ENCODE measurements at regions not wholly inside any gene's neighbourhood (a gene's known extent, or its start where the extent isn't known, plus 50 kb on each side); places are given as distances from the start of the nearest gene placed in this dataset.
"Not testable (repeated sequence)": the region's sequence is repeated elsewhere in the genome, so short reads cannot be mapped to it uniquely, and the experiment has no call there.

DNA sequence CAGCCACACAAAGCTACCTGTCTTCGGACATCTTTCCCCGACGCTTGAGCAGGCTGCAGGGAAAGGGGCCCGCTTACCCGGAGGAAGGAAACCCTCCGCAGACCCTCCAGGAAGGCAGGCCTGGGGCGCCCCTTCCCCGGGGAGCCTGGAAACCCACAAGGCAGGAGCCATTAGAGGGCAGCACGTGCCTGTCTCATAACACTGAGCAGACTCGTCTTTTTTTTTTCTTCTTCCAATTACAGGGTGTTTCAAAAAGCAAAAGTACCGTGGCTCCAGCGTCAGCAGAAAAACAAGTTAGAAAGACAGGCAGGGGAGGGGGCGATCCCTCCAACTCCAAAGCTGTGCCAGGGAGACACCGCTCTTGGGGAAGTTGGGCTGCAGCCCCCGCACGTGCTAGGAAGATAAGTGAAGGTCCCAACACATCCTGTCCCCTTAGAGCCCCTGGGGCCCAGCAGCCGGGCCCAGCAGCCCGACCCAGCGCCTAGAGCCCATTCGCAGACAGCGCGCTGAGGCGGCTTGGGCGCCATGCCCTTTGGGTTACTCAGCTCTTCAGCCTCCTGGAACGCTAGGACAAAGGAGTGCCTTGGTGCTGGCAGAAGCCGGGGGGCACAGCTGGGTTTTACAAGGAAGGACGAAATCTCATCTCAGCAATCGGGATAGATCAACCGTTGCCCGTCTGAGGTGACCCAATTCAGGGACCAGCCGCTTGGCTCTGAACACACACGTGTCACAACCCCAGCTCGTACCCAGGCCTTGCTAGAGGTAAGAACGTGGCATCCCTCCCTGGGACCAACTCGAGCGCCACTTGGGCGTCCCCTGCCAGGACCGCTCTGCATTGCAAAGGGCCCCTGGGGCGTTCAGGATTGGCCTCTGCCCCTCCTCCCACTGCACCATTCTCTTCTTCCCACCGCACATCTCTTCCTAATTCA lies 136.3 kb downstream of the LY86 start:
- DNase-seq = peak in 40 of 58 donors; percentile 13 to 68 (median 38)

GRCh38 chr6:6725468-6726209 lies 137.1 kb downstream of the LY86 start:
- DNase-seq = peak in 7 of 58 donors; percentile 11 to 47 (median 22)

GRCh38 chr6:6728169-6728941 lies 139.8 kb downstream of the LY86 start:
- no peak for DNase-seq

GRCh38 chr6:6729971-6730370 lies 141.5 kb downstream of the LY86 start:
- DNase-seq = no peak

DNA sequence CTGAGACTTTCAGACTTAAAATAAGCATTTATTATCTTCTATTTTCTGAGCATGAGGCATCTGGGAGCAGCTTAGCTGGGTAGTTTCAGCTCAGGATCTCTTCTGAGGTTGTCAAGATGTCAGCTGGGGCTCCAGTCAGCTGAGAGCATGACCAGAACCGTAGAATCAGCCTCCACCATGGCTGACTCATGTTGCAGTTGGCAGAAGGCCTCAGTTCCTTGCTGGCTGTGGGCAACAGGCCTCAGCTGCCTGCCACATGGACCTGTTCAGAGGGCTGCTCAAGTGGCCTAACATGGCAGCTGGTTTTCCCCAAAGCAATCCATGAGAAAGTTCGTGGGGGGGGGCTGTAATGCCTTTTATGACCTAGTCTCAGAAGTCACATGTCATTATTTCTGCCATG lies 142.3 kb downstream of the LY86 start:
- DNase-seq = no peak

- DNase-seq = no peak
Measured at GRCh38 chr6:6734479-6735465, 146.3 kb downstream of the LY86 start.

GRCh38 chr6:6736791-6737654 lies 148.5 kb downstream of the LY86 start:
- DNase-seq = no peak

- DNase-seq = no peak
Measured at GRCh38 chr6:6737671-6738070, 149.2 kb downstream of the LY86 start.

GRCh38 chr6:6738108-6738507 lies 149.6 kb downstream of the LY86 start:
- DNase-seq = no peak

GRCh38 chr6:6738922-6739716 lies 150.6 kb downstream of the LY86 start:
- DNase-seq = no peak

- DNase-seq = no peak
Measured at GRCh38 chr6:6740595-6740994, 152.1 kb downstream of the LY86 start.

GRCh38 chr6:6741264-6741663 lies 152.7 kb downstream of the LY86 start:
- no peak for DNase-seq

DNA sequence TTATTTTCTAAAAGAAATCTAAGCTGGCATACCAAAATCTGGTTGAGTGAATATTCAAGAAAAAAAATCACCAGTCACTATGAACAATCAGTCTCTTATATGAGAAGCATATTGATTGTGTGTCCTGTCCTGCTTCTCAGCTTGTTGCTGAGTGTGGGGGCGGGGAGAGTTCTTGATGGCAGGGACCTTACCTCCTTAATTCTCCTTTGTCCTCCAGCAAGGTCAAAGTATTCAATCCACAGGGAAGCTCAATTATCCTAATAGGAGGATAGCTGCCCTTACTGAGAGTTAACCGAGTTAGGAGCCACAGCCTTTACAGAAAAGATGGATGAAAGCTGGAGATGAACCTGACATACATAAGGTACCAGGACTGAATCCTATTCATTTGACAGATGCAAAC lies 154.0 kb downstream of the LY86 start:
- DNase-seq = no peak

- no peak for DNase-seq
Measured at GRCh38 chr6:6744551-6744950, 156.0 kb downstream of the LY86 start.

DNA sequence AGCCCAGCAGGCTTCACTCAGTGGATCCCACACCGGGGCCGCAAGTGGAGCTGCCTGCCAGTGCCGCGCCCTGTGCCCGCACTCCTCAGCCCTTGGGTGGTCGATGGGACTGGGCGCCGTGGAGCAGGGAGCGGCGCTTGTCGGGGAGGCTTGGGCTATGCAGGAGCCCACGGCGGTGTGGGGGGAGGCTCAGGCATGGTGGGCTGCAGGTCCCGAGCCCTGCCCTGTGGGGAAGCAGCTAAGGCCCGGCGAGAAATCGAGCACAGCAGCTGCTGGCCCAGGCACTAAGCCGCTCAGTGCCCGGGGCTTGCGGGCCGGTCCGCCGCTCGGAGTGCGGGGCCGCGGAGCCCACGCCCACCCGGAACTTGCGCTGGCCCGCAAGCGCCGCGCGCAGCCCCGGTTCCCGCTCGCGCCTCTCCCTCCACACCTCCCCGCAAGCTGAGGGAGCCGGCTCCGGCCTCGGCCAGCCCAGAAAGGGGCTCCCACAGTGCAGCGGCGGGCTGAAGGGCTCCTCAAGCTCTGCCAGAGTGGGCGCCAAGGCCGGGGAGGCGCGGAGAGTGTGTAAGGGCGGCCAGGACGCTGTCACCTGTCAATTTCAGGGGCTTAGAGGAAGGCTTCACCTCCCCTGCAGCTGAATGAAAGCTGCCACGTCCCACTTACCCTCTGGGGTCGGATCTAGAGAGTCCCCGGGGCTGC lies 157.3 kb downstream of the LY86 start:
- DNase-seq = not testable (repeated sequence)

DNA sequence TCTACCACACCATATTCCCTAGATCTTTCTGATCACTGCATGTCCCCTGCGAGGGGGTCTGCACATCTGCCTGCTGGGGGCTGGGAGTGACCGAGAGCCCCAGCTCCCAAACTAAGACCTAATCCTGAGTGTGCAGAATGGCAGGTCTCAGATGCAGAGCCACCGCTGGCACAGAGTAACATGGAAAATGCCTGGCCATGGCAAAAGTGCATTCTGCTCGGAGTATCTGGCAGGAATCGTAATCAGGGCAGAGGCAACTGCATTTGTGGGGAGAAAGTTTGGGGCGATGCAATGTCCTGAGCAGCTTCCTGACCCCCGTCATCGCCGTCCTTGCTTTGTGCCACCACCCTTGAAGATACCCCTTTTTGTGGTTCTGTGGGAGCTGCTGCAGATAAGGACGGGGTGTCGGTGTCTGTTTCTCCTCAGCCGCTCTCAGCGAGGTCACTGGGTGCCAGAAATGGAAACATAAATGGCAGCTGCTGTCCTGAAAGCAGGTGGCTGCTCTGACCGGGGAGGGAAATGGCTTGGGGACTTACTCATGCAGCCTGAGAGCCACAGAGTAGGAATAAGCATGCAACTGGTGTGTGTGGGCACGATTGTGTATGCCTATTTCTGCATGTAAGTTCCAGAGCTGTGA lies 157.9 kb downstream of the LY86 start:
- DNase-seq = no peak

- no peak for DNase-seq
Measured at GRCh38 chr6:6746970-6747338, 158.4 kb downstream of the LY86 start.
